K562 (cell line): ENCODE measurements at regions not wholly inside any gene's neighbourhood (a gene's known extent, or its start where the extent isn't known, plus 50 kb on each side); places are given as distances from the start of the nearest gene placed in this dataset.
"Not testable (repeated sequence)": the region's sequence is repeated elsewhere in the genome, so short reads cannot be mapped to it uniquely, and the experiment has no call there.

Source experiments
- ATAC-seq: fragments of 200-7000 bp; cut with Tn5 transposase; 3 replicates; pipeline ENCODE4 v1.9.1; 2020; ENCODE audit warnings: moderate library complexity
- BruUV-seq: library from RNA; stranded (reverse); fragments of 400-500 nt; replicated peaks from 2 replicates; lab custom pipeline; 2021; lab: Mats Ljungman, UMichigan
- CTCF ChIA-PET: fragments of 300-600 bp; formaldehyde crosslinking; extraction: SDS; loops from one replicate; lab custom pipeline; 2021; ENCODE audit warnings: low intra/inter-chr PET ratio; lab: Yijun Ruan, JAX
- POLR2A ChIA-PET: fragments of 300-600, 350-650 bp; sonication (Branson Sonifier 250); formaldehyde crosslinking; extraction: SDS; loops from one replicate; lab custom pipeline; 2021; ENCODE audit warnings: antibody characterized with exemption, inconsistent platforms; lab: Yijun Ruan, JAX
- DNase-seq, 4 experiments: peaks; one replicate each; pipeline versions ENCODE4 v3.0.0 to v3.0.0-alpha.2; 2011 to 2018; ENCODE audit warnings: low spot score in 3 of 4, mixed read lengths in 3 of 4; ENCODE audit errors: extremely low read depth in 1 of 4
- FAIRE-seq: peaks from 2 replicates; lab custom pipeline; 2011; peaks lifted over from hg19 to GRCh38; lab: Jason Lieb, UNC
- H2AFZ ChIP-seq: 2 replicates; pipeline ENCODE4 v1.6.0; 2011; ENCODE audit warnings: low read depth, low read length, control low read depth, inconsistent platforms
- H3K27ac ChIP-seq: fragments of 200-600 bp; 3 replicates; pipeline ENCODE4 v1.8.0; 2011; ENCODE audit warnings: low read depth, mild to moderate bottlenecking, control low read depth, inconsistent platforms, low read length, moderate library complexity, mixed read lengths; ENCODE audit errors: extremely low read depth
- H3K27me3 ChIP-seq, 2 experiments: fragments of 300-600 bp in 1 of 2; 2 replicates in 1 of 2; 3 replicates in 1 of 2; pipeline versions ENCODE4 v1.6.0 to v1.8.0; 2011; ENCODE audit warnings: inconsistent platforms in 2 of 2, low read length in 2 of 2, mild to moderate bottlenecking in 1 of 2, mixed read lengths in 1 of 2, moderate library complexity in 1 of 2; ENCODE audit not compliant: control insufficient read depth in 2 of 2, insufficient read depth in 2 of 2
- H3K36me3 ChIP-seq: fragments of 300-600 bp; 3 replicates; pipeline ENCODE4 v1.8.0; 2011; ENCODE audit warnings: mild to moderate bottlenecking, low read length, inconsistent platforms; ENCODE audit not compliant: control insufficient read depth, insufficient read depth
- H3K4me1 ChIP-seq, 2 experiments: fragments of 200-600 bp in 1 of 2; replicated peaks in 1 of 2; 2 replicates in 1 of 2; 3 replicates in 1 of 2; pipeline versions ENCODE4 v1.5.1 to v1.8.0; 2011; ENCODE audit warnings: inconsistent platforms in 2 of 2, low read length in 2 of 2, mild to moderate bottlenecking in 1 of 2, mixed read lengths in 1 of 2, moderate library complexity in 1 of 2; ENCODE audit not compliant: control insufficient read depth in 2 of 2, insufficient read depth in 2 of 2
- H3K4me2 ChIP-seq: 2 replicates; pipeline ENCODE4 v1.6.1; 2011; ENCODE audit warnings: low read length, control low read depth, inconsistent platforms, mixed read lengths; ENCODE audit not compliant: insufficient read depth
- H3K4me3 ChIP-seq: fragments of 200-600 bp; sonication (generic), shearing (Covaris generic); 2 replicates; pipeline ENCODE4 v1.5.1; 2016; ENCODE audit warnings: control low read depth, inconsistent platforms
- H3K79me2 ChIP-seq: fragments of 200-600 bp; 3 replicates; pipeline ENCODE4 v1.8.0; 2011; ENCODE audit warnings: low read length, inconsistent platforms; ENCODE audit not compliant: control insufficient read depth, insufficient read depth
- H3K9ac ChIP-seq, 2 experiments: 2 replicates each; pipeline versions ENCODE4 v1.6.0 to v1.6.1; 2011; ENCODE audit warnings: low read depth in 2 of 2, low read length in 2 of 2, control low read depth in 1 of 2, inconsistent platforms in 1 of 2, mild to moderate bottlenecking in 1 of 2, mixed read lengths in 1 of 2; ENCODE audit not compliant: insufficient read depth in 1 of 2
- H3K9me1 ChIP-seq: one replicate; pipeline ENCODE4 v1.6.0; 2011; ENCODE audit warnings: inconsistent platforms, mild to moderate bottlenecking, low read length, moderate library complexity; ENCODE audit not compliant: control insufficient read depth, insufficient read depth
- H3K9me3 ChIP-seq: replicated peaks from 2 replicates; pipeline ENCODE4 v1.5.1; 2011; ENCODE audit warnings: low read depth, low read length, inconsistent platforms; ENCODE audit not compliant: control insufficient read depth, insufficient read depth
- H4K20me1 ChIP-seq: replicated peaks from 2 replicates; pipeline ENCODE4 v1.6.1; 2011; ENCODE audit warnings: low read length, inconsistent platforms, mixed read lengths; ENCODE audit not compliant: control insufficient read depth, insufficient read depth
- WGBS: fragments of 100-300 bp; shearing (Covaris generic); methylation state at CpG from one replicate; pipeline ENCODE4 v1.1.6; 2016; ENCODE audit warnings: low coverage, mixed read lengths; ENCODE audit not compliant: insufficient coverage; ENCODE audit errors: missing lambda C conversion rate; 5-methylcytosine and 5-hydroxymethylcytosine counted together
- in situ Hi-C: fragments of 300-500 bp; cut with MboI; formaldehyde crosslinking; loops from 4 replicates; pipeline ENCODE4 v1.15.0; 2018; ENCODE audit warnings: inconsistent platforms, mixed read lengths
- intact Hi-C: fragments of 100-400 bp; cut with micrococcal nuclease; formaldehyde crosslinking; loops from 2 replicates; pipeline ENCODE4 v1.14.2; 2022

DNA sequence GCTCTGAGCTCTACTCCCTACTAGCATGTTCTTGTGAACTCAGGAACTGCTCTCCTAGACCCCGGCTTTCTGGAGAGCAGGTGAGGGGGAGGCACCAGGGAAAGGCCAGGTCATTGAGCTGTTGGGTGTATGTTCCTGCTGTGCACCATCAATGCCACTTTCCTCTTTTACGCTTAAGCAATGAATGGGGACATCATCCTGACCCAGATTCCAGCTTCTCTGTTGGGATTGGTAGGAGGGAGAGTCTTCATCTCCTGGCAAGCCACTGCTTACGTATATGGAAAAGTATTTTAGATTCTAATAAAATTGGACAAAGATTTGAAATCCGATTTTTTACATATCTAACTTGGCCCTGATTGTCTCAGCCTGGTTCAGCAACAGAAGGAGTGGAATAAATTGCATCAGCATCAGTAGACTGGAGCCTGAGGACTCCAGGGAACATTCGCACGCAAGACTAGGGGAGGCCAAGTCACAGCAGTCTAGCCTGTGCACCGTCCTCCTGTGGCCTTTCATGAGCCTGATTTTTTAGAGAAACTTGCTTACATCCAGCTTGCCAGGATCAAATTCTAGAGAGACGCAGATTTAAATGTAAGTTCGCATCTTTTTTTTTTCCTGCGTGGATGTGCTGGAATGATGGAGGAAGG, 439.3 kb downstream of the RPIA start:
- H3K9ac ChIP-seq, result not testable (repeated sequence)
- in situ Hi-C loops, result loop anchor here (25.0 kb wide), 1 partner anchor 243 kb away; no protein-coding TSS in a partner anchor

DNA sequence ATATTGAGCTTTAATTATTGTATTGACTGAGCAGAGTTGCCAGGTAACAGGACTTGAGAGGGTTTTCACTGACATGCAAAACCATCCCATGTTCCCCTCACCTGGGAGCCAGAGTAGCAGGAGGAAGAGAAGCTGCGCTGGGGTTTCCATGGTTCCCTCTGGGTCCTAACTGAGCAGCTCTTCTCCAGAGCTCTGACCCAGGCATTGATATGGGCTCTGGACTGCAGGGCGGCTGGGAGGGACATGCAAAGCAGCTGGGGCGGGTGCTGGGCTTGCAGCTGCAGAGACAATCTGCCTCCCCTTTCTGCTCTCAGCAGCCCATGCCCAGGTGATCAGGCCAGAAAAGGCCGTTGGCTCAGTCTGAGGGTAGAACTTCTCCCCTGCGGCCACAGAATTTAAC, 451.5 kb downstream of the RPIA start:
- H3K27me3 ChIP-seq, BruUV-seq, H3K4me2 ChIP-seq, H3K9ac ChIP-seq, H3K4me3 ChIP-seq, FAIRE-seq, H3K79me2 ChIP-seq, H4K20me1 ChIP-seq, H3K9me1 ChIP-seq, POLR2A ChIA-PET, DNase-seq, CTCF ChIA-PET, H3K9me3 ChIP-seq, H3K27ac ChIP-seq, H3K4me1 ChIP-seq, H2AFZ ChIP-seq, ATAC-seq, intact Hi-C loops, H3K36me3 ChIP-seq: not testable (repeated sequence)
- in situ Hi-C loops, result loop anchor here (25.0 kb wide), 1 partner anchor 256 kb away; no protein-coding TSS in a partner anchor
- 0% methylated on average over 4 of the region's 5 CpGs for WGBS

More for the DNA sequence above, 439.3 kb downstream of the RPIA start:
- H3K9me3 ChIP-seq, POLR2A ChIA-PET, H2AFZ ChIP-seq, H3K36me3 ChIP-seq, BruUV-seq, H3K4me3 ChIP-seq, FAIRE-seq, H4K20me1 ChIP-seq, ATAC-seq, intact Hi-C loops, H3K27ac ChIP-seq, H3K4me1 ChIP-seq, H3K9me1 ChIP-seq, H3K4me2 ChIP-seq, H3K27me3 ChIP-seq, CTCF ChIA-PET, DNase-seq, H3K79me2 ChIP-seq: not testable (repeated sequence)
- 0% methylated on average over 8 of the region's 10 CpGs for WGBS

DNA sequence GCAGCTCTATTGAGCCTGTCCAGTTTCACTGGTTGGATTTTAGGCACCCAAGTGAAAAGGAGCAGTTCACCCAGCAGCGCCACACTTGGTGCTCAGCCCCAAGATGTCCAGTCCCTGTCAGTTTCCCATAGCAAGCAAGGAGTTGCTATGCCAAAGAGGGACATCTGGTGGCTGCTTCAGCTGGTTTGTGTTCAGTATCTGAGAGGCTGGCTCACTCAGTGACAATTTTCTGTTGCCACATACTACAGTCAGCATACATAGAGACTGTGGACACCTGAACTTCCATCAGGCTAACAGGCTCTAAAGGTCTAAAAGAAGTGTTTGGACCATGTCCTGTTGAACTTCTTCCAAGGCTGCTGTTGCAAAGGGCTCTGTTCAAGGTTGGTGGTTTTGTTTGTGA, 453.9 kb downstream of the RPIA start:
- ATAC-seq, CTCF ChIA-PET, H3K4me1 ChIP-seq, H3K79me2 ChIP-seq, H3K4me2 ChIP-seq, H3K9me1 ChIP-seq, H3K9ac ChIP-seq, H3K36me3 ChIP-seq, H3K4me3 ChIP-seq, H3K9me3 ChIP-seq, intact Hi-C loops, H3K27ac ChIP-seq, H4K20me1 ChIP-seq, BruUV-seq, H3K27me3 ChIP-seq, POLR2A ChIA-PET, H2AFZ ChIP-seq: not testable (repeated sequence)
- peak; percentile 84 for FAIRE-seq
- peak in 1 of 4 experiments; percentile 5 for DNase-seq
- 0% methylated on average over 1 of the region's 1 CpG for WGBS
- in situ Hi-C loops, result loop anchor here (25.0 kb wide), 1 partner anchor 258 kb away; no protein-coding TSS in a partner anchor

DNA sequence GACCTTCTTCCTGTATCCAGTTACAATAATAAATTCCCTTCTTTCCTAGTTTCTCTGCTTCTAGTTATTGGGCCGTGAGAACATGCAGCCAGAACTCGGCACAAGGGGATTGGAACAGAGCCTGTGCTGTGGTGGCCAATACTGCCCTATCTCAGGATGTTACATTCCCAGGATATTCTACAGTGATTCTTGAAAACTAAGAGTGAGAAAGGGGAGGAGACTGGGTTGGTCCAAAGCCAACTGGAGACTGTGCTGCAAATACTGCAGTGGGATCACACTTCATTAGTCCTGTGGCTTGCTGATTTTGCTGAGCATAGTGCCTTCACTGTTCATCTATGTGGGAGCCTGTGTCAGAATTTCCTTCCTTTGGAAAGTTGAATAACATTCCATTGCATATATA, 456.8 kb downstream of the RPIA start:
- ATAC-seq, H3K4me1 ChIP-seq, DNase-seq, H3K9me3 ChIP-seq, H3K9ac ChIP-seq, H4K20me1 ChIP-seq, H3K4me3 ChIP-seq, H3K27ac ChIP-seq, H3K9me1 ChIP-seq, H2AFZ ChIP-seq, intact Hi-C loops, POLR2A ChIA-PET, BruUV-seq, H3K36me3 ChIP-seq, H3K27me3 ChIP-seq, CTCF ChIA-PET, H3K4me2 ChIP-seq, H3K79me2 ChIP-seq: not testable (repeated sequence)
- in situ Hi-C loops, result loop anchor here (25.0 kb wide), 1 partner anchor 261 kb away; no protein-coding TSS in a partner anchor
- 0% methylated on average over 2 of the region's 2 CpGs for WGBS
- FAIRE-seq, result peak; percentile 42
